ENCODE measurements at regions not wholly inside any gene's neighbourhood (a gene's known extent, or its start where the extent isn't known, plus 50 kb on each side); places are given as distances from the start of the nearest gene placed in this dataset.

DNA sequence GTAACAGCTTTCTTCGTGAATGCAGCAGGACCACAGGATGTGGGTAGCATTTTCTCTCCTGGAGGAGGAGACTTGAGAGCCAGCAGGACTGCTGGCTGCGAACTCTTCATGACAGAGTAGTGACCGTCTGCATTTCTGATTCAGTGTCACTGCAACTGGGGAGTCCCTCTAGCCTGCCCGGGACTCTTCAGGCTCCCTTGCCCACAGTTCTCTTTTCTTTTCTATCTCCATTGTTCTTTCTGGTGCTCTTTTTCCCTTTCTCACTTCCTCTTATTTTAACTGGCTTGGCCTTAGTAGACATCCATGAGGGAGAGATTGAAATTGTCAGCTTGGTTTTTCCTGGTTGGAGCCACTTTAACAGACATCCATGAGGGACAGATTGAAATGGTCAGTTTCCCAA lies 49.9 kb upstream of the P2RY1 start:
- no peaks in the 10 kb centered on the region for H3K4me1 ChIP-seq (ENCODE audit: control insufficient read depth, low read length)
- TF ChIP-seq EZH2phosphoT487 (IDR thresholded peaks at IDR 0.05; ENCODE audit: borderline replicate concordance, low read length): no peak
- TF ChIP-seq, protein P1, sequence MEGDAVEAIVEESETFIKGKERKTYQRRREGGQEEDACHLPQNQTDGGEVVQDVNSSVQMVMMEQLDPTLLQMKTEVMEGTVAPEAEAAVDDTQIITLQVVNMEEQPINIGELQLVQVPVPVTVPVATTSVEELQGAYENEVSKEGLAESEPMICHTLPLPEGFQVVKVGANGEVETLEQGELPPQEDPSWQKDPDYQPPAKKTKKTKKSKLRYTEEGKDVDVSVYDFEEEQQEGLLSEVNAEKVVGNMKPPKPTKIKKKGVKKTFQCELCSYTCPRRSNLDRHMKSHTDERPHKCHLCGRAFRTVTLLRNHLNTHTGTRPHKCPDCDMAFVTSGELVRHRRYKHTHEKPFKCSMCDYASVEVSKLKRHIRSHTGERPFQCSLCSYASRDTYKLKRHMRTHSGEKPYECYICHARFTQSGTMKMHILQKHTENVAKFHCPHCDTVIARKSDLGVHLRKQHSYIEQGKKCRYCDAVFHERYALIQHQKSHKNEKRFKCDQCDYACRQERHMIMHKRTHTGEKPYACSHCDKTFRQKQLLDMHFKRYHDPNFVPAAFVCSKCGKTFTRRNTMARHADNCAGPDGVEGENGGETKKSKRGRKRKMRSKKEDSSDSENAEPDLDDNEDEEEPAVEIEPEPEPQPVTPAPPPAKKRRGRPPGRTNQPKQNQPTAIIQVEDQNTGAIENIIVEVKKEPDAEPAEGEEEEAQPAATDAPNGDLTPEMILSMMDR (IDR thresholded peaks at IDR 0.05; ENCODE audit: low read depth, low read length, poor library complexity, severe bottlenecking): no peak
- no peaks in the 10 kb centered on the region for H3K9me2 ChIP-seq (replicated peaks; ENCODE audit: control insufficient read depth, low read length)
- H3K9me3 ChIP-seq (ENCODE audit: control insufficient read depth, insufficient read depth, low read length): no peaks in the 10 kb centered on the region
- no peak overlapping the region for H3K4me2 ChIP-seq (ENCODE audit: low read length)
- H3F3A ChIP-seq (ENCODE audit: control insufficient read depth, insufficient read depth): no peaks in the 10 kb centered on the region
- H3K4me3 ChIP-seq (ENCODE audit: low read length): no peak overlapping the region
- no peaks in the 10 kb centered on the region for H3K36me3 ChIP-seq (ENCODE audit: control insufficient read depth, low read length)
- no peaks in the 10 kb centered on the region for H3K79me2 ChIP-seq (ENCODE audit: control insufficient read depth, low read length)
- H3K27me3 ChIP-seq (ENCODE audit: control insufficient read depth, low read length): no peaks in the 10 kb centered on the region
- H3K27ac ChIP-seq (ENCODE audit: low read depth, low read length): no peak overlapping the region
- H4K20me1 ChIP-seq (ENCODE audit: control insufficient read depth, insufficient read depth, low read depth, low read length): no peaks in the 10 kb centered on the region
